ENCODE measurements at regions not wholly inside any gene's neighbourhood (a gene's known extent, or its start where the extent isn't known, plus 50 kb on each side); places are given as distances from the start of the nearest gene placed in this dataset.

DNA sequence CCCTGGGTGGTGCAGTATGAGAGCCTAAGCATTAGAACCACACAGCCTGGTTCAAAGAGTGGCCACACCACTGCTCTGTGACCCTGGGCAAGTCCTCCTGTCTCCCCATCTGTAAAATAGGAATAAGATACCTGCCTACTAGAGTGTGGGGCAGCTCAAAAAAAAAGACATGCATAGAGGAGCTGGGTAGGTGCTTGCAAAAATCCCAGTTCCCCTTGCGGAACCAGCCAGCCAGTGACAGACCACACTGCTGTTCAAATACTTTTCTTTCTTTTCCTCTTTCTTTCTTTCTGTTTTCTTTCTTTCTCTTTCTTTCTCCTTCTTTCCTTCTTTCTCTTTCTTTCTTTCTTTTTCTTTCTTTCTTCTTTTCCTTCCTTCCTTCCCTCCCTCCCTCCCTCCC, 63.0 kb upstream of the TRIM2 start:
- DNase-seq: peak; percentile 42

DNA sequence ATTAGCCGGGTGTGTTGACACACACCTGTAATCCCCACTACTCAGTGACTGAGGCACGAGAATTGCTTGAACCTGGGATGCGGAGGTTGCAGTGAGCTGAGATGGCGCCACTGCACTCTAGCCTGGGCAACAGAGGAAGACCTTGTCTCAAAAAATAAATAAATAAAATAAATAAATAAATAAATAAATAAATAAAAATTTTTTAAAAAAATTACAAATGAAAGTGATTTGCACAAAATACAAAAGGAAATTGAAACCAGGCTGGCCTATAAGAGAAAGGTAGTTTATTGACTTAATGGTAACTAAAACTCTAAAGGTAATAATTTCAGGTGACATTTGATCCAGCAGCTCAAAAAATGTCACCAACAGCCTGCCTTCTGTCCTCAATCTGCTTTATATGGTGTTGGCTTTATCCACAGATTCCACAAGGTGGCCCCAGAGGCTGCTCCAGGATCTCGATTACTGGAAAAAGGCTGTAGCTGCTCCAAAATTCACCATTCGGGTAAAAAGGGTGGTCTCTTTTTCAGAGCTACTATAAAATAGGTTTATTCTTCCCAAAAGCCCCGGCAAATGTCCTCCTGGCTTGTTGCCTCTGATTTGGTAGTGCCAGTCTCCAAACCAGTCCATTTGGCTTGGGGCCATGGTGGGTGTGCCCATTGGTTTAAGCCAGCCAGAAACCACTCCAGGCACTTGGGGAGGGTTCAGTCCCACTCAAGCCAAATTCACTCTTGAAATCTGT, 61.4 kb upstream of the TRIM2 start:
- DNase-seq: peak; percentile 60

DNA sequence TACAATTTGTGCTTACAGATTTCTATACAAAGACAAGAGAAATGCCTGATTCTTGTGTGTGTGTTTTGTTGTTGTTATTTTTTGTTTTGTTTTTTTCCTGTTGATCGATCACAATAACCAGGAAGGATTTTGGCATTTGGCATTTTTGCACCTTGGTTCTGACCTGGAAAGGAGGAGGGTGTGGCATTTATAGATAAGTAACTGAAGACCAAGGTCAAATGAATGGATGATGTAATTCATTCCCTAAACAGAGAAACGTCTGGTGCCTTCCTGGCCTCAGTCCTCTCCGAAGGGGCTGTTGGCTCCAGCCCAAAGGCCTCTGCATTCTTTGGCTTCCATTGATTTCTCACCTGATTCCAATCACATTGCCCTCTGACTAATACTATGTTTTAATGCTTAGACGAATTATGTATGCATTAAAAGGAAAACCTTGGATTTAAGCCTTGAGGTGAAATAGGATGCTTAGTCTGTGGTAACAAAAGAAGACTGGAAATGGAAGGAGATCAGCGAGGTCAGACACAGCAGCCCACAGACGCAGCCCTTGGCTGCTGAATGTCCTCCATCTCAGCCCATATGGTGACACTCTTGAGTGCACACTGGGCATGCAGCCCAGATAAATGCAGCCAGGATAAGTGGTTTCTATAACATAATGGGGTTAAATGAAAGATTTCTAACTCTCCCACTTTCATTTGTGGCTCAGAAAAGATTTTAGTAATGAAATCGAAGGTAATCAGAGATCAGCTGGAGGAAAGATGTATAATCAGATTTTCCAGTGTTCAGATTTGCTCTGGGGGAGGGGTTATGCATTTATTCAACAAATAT, 60.5 kb upstream of the TRIM2 start:
- peak; percentile 41 for DNase-seq

DNA sequence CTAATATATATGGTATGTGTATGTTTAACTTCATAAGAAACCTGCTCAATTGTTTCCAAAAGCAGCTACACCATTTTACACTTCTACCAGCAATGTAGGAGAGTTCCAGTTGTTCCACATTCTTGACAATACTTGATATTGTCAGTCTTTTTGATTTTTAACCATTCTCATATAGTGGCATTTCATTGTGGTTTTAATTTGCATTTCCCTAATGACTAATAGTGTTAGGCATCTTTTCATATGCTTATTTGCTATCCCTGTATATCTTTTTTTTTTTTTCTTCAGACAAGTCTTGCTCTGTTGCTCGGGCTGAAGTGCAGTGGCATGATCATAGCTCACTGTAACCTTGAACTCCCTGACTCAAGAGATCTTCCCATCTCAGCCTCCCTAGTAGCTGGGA, 58.2 kb upstream of the TRIM2 start:
- no peak for DNase-seq

DNA sequence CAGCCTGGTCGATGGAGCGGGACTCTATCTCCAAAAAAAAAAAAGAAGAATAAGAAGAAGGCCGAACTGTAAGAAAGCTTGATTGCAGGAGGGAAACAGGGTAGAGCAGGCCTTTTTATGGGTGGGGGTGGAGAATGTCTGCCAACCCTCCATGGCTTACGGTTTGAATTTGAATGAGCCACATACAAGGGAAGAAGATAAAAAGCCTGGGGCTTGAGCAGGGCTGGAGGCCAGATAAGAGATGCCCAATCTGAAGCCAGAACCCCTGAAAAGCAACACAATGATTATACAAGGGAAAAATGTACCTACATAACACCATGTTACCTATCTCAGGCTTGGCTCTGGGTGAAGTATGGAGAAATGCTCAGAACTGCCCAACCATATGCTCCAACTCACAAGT, 57.3 kb upstream of the TRIM2 start:
- no peak for DNase-seq

DNA sequence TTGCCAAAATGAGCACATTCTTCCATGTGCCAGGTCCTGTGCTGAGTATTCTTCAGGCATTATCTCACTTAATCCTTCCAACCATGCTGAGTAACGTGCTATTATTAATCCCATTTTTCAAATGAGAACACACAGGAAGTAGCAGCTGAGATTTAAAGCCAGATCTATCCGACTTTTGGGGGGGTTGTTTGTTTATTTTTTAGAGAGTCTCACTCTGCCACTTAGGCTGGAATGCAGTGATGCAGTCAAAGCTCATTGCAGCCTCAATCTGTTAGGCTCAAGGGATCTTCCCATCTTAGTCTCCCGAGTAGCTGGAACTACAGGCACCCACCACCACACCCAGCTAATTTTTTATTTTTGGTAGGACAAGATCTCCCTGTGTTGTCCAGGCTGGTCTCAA, 55.5 kb upstream of the TRIM2 start:
- DNase-seq: no peak

DNA sequence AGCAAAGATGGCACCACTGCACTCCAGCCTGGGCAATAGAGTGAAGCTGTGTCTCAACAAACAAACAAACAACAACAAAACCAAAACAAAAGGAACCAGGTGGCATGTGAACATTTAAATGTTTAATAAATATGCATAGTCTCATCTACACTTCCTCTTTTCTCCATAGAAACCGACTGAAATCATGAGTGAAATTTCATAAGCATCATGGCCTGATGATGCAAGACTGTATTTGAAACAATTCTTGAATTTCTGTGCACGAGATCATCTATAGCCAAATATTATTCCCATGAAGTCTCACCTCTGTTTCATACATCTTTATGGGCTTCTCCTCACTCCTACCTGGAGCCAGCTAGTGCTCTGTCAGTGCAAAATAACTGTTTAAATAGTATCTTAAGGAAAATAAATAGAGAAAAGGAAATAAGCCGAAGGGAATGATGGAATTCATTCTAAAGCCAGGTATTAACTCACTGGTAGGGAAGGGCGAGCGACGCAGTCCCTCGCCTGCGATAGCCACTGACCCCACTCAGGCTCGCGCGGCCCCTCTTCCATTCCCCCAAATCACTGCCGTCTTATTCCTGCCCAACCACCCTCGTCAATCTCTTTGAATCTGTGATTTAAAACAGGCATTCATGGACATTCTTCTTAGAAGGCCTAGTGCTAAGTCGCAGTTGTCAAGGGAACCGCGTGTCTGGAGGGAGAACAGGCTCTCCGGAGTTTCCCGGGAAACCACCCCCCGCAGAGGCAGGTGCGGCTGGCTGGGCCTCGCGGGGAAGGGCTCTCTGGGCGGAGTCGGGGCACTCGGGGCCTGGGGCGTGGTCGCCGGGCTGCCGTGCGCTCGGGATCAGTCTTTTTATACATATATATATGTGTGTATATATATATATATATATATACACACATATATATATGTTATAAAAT, 52.4 kb upstream of the TRIM2 start:
- peak; percentile 66 for DNase-seq

DNA sequence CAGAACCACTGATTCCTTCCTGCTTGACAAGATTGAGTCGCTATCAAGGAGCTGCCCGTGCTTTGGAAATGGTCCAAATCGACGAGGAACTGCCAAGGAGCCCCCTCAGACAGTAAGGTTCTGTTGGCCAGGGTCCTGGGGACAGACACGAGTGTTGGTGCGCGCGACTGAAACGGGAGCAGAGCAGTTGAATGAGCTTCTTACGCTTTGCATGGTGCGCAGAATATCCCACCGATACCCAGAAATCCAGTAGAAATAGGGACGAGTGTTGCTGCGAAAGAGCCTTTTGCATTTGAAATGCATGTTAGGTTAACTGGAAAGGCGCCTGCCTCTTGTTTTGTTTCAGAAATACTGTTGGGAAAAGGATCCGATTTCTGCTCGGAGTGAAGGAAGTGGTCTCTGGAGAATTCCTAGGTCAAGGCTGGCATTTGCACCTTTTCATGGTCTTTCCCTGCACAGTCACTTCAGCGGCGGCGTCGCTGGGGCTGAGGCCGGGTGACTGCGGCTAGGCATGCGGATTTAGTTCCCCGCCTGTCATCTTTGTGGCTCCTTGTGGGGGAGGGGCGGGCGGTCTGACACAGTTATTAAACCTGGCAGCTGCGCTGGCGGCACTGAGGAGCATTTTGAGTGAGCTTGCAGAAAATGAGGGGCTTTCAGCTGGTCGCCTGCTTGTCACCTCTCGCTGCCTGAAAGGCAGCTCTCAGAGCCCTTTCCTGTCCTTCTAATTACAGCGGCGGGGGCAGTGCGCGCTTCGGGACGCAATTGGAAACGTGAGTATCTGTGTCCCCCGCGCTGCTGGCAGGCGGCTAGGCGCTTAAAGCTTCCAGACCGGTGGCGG, 51.5 kb upstream of the TRIM2 start:
- peak; percentile 84 for DNase-seq

DNA sequence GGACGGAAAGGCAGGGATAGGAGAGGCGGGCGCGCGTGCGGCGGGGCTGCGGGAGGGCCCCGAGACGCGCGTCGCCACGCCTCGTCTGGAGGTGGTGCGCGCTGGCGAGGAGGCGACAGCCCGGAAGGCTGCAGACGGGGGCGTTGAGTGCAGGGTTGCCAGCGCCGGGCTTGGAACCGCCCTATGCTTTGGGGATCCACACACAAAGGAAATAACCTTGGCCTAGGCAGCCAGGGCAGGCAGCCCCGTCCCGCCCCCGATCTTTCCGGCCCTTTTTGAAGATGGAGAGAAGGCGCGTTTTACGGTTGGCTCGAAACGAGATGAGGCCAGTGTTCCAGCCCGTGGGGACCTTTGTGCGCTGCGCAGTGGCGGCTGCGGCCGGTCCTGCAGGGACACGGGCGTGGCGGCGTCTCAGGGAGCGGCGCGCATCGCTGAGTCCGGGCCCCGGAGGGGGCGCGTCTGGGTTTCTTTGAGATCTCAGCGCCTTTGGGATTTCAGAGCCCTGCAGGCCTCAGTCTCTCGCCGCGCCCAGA, 50.8 kb upstream of the TRIM2 start:
- DNase-seq: peak; percentile 80

DNA sequence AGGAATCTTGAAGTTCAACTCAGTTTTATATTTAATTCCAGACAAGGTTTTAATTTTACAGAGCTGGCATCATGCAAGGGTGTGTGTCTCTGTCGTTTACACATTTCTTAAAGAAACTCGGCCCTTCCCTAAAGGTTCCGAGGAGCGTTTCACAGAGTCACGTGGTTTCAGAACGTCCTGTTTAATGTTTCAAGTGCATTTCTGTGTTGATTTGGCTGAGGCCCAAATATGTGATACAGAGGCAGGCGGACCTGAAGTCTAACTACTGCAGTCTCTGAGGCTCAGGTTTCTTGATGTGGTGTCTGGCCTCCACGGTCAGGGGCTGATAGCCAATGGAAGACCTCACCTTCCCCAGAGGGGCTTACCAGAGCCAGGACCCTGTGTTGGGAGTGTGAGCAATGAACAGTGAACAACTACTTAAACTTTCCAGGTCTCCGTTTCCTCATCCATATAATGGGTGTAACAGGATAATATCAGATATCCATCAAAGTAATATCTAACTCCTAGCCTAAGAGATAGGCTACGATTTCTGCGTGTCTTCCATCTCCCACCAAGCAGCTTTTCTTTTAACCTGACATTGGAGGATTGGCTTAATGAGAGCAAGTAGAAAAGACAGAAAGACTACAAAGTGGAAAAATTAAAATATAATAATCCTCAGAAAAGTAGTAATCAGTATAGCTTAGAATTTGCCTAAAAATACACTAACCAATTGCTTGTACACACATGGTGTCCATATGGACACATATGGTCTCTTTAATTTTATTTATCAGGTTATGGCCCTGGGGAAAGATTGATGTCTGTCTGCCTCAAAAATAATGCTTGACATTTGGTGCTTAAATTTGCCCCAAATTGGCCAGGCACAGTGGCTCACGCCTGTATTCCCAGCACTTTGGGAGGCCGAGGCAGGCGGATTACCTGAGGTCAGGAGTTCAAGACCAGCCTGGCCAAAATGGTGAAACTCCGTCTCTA, 50.0 kb upstream of the TRIM2 start:
- no peak for DNase-seq
